SK-N-MC (cell line): ENCODE measurements at regions not wholly inside any gene's neighbourhood (a gene's known extent, or its start where the extent isn't known, plus 50 kb on each side); places are given as distances from the start of the nearest gene placed in this dataset.

Experiments used
- EZH2 ChIP-seq: fragments of 200-600 bp; sonication (generic); IDR thresholded peaks from one replicate; pipeline ENCODE4 v1.6.1; 2017; ENCODE audit warnings: antibody characterized with exemption
- FOXP2 ChIP-seq: optimal IDR thresholded peaks from 2 replicates; pipeline ENCODE3; 2011; ENCODE audit warnings: mild to moderate bottlenecking, moderate library complexity; ENCODE audit not compliant: insufficient read depth; ENCODE audit errors: extremely low read length, control extremely low read depth
- POLR2AphosphoS5 ChIP-seq: IDR thresholded peaks from 2 replicates; pipeline ENCODE4 v1.6.1; 2012; ENCODE audit warnings: mild to moderate bottlenecking, low read depth, low read length, borderline replicate concordance

- TF ChIP-seq EZH2 (no peak), POLR2AphosphoS5 (no peak), FOXP2 (no peak)
Observed at GRCh38 chr4:127469542-127469941, 163.2 kb upstream of the INTU start.
